Activated CD8-positive, alpha-beta memory T cell treated with anti-CD3 and anti-CD28 coated beads, Interleukin-2, amount 10 ng/mL, durations not matched to agents 7 days and 5 days (primary cell): ENCODE measurements at regions not wholly inside any gene's neighbourhood (a gene's known extent, or its start where the extent isn't known, plus 50 kb on each side); places are given as distances from the start of the nearest gene placed in this dataset.

Source experiments
- ATAC-seq: fragments of 150-1000 bp; cut with Tn5 transposase; one replicate; pipeline ENCODE4 v1.10.0; 2021; ENCODE audit warnings: moderate library complexity
- CTCF ChIA-PET: fragments of 350-600 bp; sonication (Branson Sonifier 250); formaldehyde crosslinking; loops from one replicate; lab custom pipeline; 2021; ENCODE audit warnings: antibody characterized with exemption; lab: Charles Lee
- DNase-seq: peaks from one replicate; pipeline ENCODE4 v3.0.0-alpha.2; 2020
- H3K27ac Mint-ChIP-seq: one replicate; pipeline ENCODE4 v1.8.0; 2021; ENCODE audit warnings: mild to moderate bottlenecking, mixed read lengths
- H3K27me3 Mint-ChIP-seq: one replicate; pipeline ENCODE4 v1.8.0; 2021; ENCODE audit warnings: mixed read lengths
- H3K36me3 Mint-ChIP-seq: one replicate; pipeline ENCODE4 v1.8.0; 2021; ENCODE audit warnings: mild to moderate bottlenecking, mixed read lengths
- H3K4me1 Mint-ChIP-seq: one replicate; pipeline ENCODE4 v1.8.0; 2021; ENCODE audit warnings: mixed read lengths
- H3K4me3 Mint-ChIP-seq: one replicate; pipeline ENCODE4 v1.8.0; 2021; ENCODE audit warnings: mild to moderate bottlenecking, moderate library complexity, mixed read lengths
- H3K9me3 Mint-ChIP-seq: one replicate; pipeline ENCODE4 v1.8.0; 2022; ENCODE audit warnings: low read depth, mixed read lengths

GRCh38 chr6:4008324-4009047 lies 70.5 kb downstream of the FAM217A start:
- H3K4me3 Mint-ChIP-seq: no peak overlapping the region
- DNase-seq (no peak), ATAC-seq (peak; percentile 43)
- no peak overlapping the region for H3K27ac Mint-ChIP-seq
- peaks cover 43% of the 10 kb centered on the region for H3K4me1 Mint-ChIP-seq
- H3K27me3 Mint-ChIP-seq: no peaks in the 10 kb centered on the region
- H3K36me3 Mint-ChIP-seq: peaks cover 28% of the 10 kb centered on the region
- CTCF ChIA-PET: interaction anchor here (0.6 to 3.9 kb wide), 12 partner anchors 10 to 1161 kb away, joined by 3 to 23 read pairs (median 6); partner anchors contain the start of gene FAM50B
- no peaks in the 10 kb centered on the region for H3K9me3 Mint-ChIP-seq

GRCh38 chr6:4009486-4009885 lies 69.5 kb downstream of the FAM217A start:
- H3K27me3 Mint-ChIP-seq: no peaks in the 10 kb centered on the region
- no peaks in the 10 kb centered on the region for H3K9me3 Mint-ChIP-seq
- H3K27ac Mint-ChIP-seq: no peak overlapping the region
- CTCF ChIA-PET: interaction anchor here (0.6 to 3.9 kb wide), 8 partner anchors 9 to 1162 kb away, joined by 3 to 23 read pairs (median 4); partner anchors contain the start of gene FAM50B
- DNase-seq (no peak), ATAC-seq (no peak)
- no peak overlapping the region for H3K4me3 Mint-ChIP-seq
- H3K4me1 Mint-ChIP-seq: peaks cover 43% of the 10 kb centered on the region
- H3K36me3 Mint-ChIP-seq: peaks cover 32% of the 10 kb centered on the region

GRCh38 chr6:4010048-4010447 lies 68.9 kb downstream of the FAM217A start:
- peaks cover 45% of the 10 kb centered on the region for H3K4me1 Mint-ChIP-seq
- no peaks in the 10 kb centered on the region for H3K27me3 Mint-ChIP-seq
- peaks cover 35% of the 10 kb centered on the region for H3K36me3 Mint-ChIP-seq
- H3K9me3 Mint-ChIP-seq: no peaks in the 10 kb centered on the region
- peak overlapping the region; percentile 49 for H3K27ac Mint-ChIP-seq
- CTCF ChIA-PET: interaction anchor here (1.4 to 3.9 kb wide), 6 partner anchors 8 to 267 kb away, joined by 3 to 23 read pairs (median 6); a partner anchor contains a TSS
- no peak for DNase-seq
- ATAC-seq: no peak
- H3K4me3 Mint-ChIP-seq: no peak overlapping the region

- CTCF ChIA-PET: interaction anchor here (1.4 to 3.8 kb wide), 4 partner anchors 11 to 145 kb away, joined by 3 to 23 read pairs (median 10); a partner anchor contains a TSS
- DNase-seq (peak; percentile 75), ATAC-seq (peak; percentile 94)
- no peaks in the 10 kb centered on the region for H3K9me3 Mint-ChIP-seq
- H3K36me3 Mint-ChIP-seq: peaks cover 38% of the 10 kb centered on the region
- peak overlapping the region; percentile 84 for H3K27ac Mint-ChIP-seq
- H3K27me3 Mint-ChIP-seq: no peaks in the 10 kb centered on the region
- peaks cover 47% of the 10 kb centered on the region for H3K4me1 Mint-ChIP-seq
- H3K4me3 Mint-ChIP-seq: peak overlapping the region; percentile 41
Measured at GRCh38 chr6:4010689-4011090, 68.2 kb downstream of the FAM217A start.

GRCh38 chr6:4012826-4013225 lies 66.1 kb downstream of the FAM217A start:
- CTCF ChIA-PET: interaction anchor here (1.4 to 3.5 kb wide), 3 partner anchors 9 to 34 kb away, joined by 3 to 18 read pairs (median 3); a partner anchor contains a TSS
- no peak overlapping the region for H3K27ac Mint-ChIP-seq
- ATAC-seq (no peak), DNase-seq (no peak)
- H3K27me3 Mint-ChIP-seq: no peaks in the 10 kb centered on the region
- peaks cover 59% of the 10 kb centered on the region for H3K4me1 Mint-ChIP-seq
- no peaks in the 10 kb centered on the region for H3K9me3 Mint-ChIP-seq
- H3K36me3 Mint-ChIP-seq: peaks cover 41% of the 10 kb centered on the region
- H3K4me3 Mint-ChIP-seq: no peak overlapping the region

GRCh38 chr6:4017058-4017739 lies 61.7 kb downstream of the FAM217A start:
- Mint-ChIP-seq H3K4me1 (peaks cover 52% of the 10 kb centered on the region), H3K9me3 (no peaks in the 10 kb centered on the region), H3K36me3 (peaks cover 40% of the 10 kb centered on the region), H3K4me3 (peak overlapping the region; percentile 85), H3K27ac (peak overlapping the region; percentile 95), H3K27me3 (no peaks in the 10 kb centered on the region)
- CTCF ChIA-PET: interaction anchor here (1.2 to 1.7 kb wide), 6 partner anchors 11 to 169 kb away, joined by 3 to 5 read pairs (median 4); partner anchors contain the start of gene FAM50B
- DNase-seq: no peak
- no peak for ATAC-seq

GRCh38 chr6:4017834-4018170 lies 61.1 kb downstream of the FAM217A start:
- Mint-ChIP-seq H3K27me3 (no peaks in the 10 kb centered on the region), H3K27ac (peak overlapping the region; percentile 95), H3K4me3 (peak overlapping the region; percentile 85), H3K9me3 (no peaks in the 10 kb centered on the region), H3K4me1 (peaks cover 50% of the 10 kb centered on the region), H3K36me3 (peaks cover 39% of the 10 kb centered on the region)
- CTCF ChIA-PET: interaction anchor here (1.0 to 1.9 kb wide), 10 partner anchors 9 to 169 kb away, joined by 3 to 7 read pairs (median 4); partner anchors contain the start of gene FAM50B
- ATAC-seq: peak; percentile 7
- DNase-seq: no peak

- ATAC-seq (peak; percentile 69), DNase-seq (peak; percentile 97)
- no peaks in the 10 kb centered on the region for H3K9me3 Mint-ChIP-seq
- H3K27me3 Mint-ChIP-seq: no peaks in the 10 kb centered on the region
- peak overlapping the region; percentile 95 for H3K27ac Mint-ChIP-seq
- peak overlapping the region; percentile 85 for H3K4me3 Mint-ChIP-seq
- CTCF ChIA-PET: interaction anchor here (1.0 to 1.9 kb wide), 10 partner anchors 9 to 170 kb away, joined by 3 to 7 read pairs (median 4); partner anchors contain the start of gene FAM50B
- peaks cover 37% of the 10 kb centered on the region for H3K36me3 Mint-ChIP-seq
- peaks cover 52% of the 10 kb centered on the region for H3K4me1 Mint-ChIP-seq
Measured at GRCh38 chr6:4018171-4018923, 60.6 kb downstream of the FAM217A start.
